ENCODE measurements at regions not wholly inside any gene's neighbourhood (a gene's known extent, or its start where the extent isn't known, plus 50 kb on each side); places are given as distances from the start of the nearest gene placed in this dataset.
"Not testable (repeated sequence)": the region's sequence is repeated elsewhere in the genome, so short reads cannot be mapped to it uniquely, and the experiment has no call there.

- H3K27me3 ChIP-seq (ENCODE audit: insufficient read depth, low read length); H3K4me3 ChIP-seq (ENCODE audit: low read length); H3K9me3 ChIP-seq (ENCODE audit: low read depth, low read length); H3K4me1 ChIP-seq (ENCODE audit: insufficient read depth, low read length): not testable (repeated sequence)
These were observed 80.7 kb downstream of the SPTSSA start for GRCh38 chr14:34381304-34381703.

DNA sequence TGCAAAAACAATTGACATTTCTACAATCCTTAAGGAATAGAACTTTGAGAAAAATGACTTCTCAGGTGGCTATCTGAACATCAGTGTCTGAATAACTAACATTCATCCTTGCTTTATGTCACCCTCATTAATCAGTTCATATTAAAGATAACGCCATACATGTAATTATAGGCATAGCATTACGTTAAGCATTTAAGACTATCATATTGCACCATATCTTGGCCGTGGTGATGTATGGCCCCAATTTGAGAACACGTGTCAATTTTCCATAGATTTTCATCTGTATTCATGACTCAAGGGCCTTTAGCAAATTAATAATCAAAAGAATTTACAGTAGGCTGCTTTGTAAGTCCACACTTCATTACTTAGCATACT is 81.6 kb downstream of the SPTSSA start:
- Histone ChIP-seq H3K27me3 (ENCODE audit: insufficient read depth, low read length) (no peaks in the 10 kb centered on the region), H3K4me1 (ENCODE audit: insufficient read depth, low read length) (no peaks in the 10 kb centered on the region), H3K4me3 (ENCODE audit: low read length) (no peak overlapping the region)

DNA sequence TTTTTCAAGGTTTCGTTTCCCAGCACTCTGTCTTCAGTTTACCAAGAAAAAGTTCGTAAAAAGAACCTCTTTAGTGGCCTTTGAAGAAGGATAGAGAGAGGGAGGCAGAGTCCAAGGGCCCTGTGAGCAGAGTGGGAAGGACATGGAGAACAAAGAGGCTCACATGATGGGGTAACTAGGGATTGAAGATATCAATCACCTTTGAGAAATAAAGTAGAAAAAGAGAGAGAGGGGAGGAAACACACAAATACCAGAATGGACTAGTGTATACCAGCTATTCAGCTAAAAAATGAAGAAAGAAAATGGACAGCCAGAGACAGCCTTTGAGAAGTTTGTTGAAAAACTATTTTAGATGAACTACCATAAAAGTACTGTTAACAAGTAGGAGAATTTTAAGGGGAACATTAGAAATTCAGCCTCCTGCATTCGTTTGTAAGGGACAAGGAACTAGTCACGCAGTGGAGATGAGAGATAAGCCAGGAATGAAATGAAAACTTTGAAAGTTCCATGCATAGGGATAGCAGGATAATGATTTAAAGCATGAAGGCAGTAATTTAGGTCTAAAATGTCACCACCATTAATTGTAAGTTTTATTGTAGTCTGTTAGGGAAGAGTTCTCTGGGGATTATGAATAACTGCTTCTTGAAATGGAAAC is 82.1 kb downstream of the SPTSSA start:
- no peaks in the 10 kb centered on the region for H3K4me1 ChIP-seq (ENCODE audit: insufficient read depth, low read length)
- H3K4me3 ChIP-seq (ENCODE audit: low read length), result no peak overlapping the region
- H3K27me3 ChIP-seq (ENCODE audit: insufficient read depth, low read length), result no peaks in the 10 kb centered on the region

More for the DNA sequence above, 81.6 kb downstream of the SPTSSA start:
- H3K9me3 ChIP-seq (ENCODE audit: low read depth, low read length), result no peaks in the 10 kb centered on the region

DNA sequence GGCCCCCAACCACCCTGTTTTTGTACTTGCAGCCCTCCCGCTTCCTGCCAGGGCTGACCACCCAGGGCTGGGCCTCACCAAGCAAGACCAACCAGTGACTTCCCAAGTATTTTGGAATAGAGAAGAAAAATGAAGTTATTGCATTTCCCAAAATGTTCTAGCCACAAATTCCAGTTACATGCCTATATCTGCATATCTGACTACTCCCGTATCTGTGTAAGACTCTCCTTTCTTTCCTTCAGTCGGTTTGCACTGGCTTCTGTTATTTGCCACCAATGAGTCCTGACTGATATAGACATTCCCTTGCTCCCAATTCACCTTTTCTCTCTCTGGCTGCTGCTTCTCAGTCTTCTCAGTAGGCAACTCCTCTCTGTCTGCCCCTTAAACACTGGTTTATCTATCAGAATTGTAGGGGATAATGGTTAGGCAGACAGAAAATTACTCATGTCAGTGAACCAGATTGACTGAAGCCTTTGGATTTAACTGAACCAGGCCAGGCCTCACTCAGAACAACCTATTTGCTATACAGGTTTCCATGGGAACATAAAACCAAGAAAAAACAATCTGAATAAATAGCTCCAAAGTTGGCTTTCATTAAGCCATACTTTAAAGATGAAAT is 85.3 kb downstream of the SPTSSA start:
- Histone ChIP-seq H3K4me1 (ENCODE audit: insufficient read depth, low read length) (peaks cover 14% of the 10 kb centered on the region), H3K9me3 (ENCODE audit: low read depth, low read length) (no peaks in the 10 kb centered on the region), H3K4me3 (ENCODE audit: low read length) (no peak overlapping the region), H3K27me3 (ENCODE audit: insufficient read depth, low read length) (no peaks in the 10 kb centered on the region)

More for the DNA sequence above, 82.1 kb downstream of the SPTSSA start:
- no peaks in the 10 kb centered on the region for H3K9me3 ChIP-seq (ENCODE audit: low read depth, low read length)

GRCh38 chr14:34374998-34375740 is 86.9 kb downstream of the SPTSSA start:
- Histone ChIP-seq H3K4me1 (ENCODE audit: insufficient read depth, low read length) (peaks cover 22% of the 10 kb centered on the region), H3K9me3 (ENCODE audit: low read depth, low read length) (no peaks in the 10 kb centered on the region), H3K27me3 (ENCODE audit: insufficient read depth, low read length) (no peaks in the 10 kb centered on the region), H3K4me3 (ENCODE audit: low read length) (no peak overlapping the region)

GRCh38 chr14:34373191-34373590 is 88.8 kb downstream of the SPTSSA start:
- Histone ChIP-seq H3K27me3 (ENCODE audit: insufficient read depth, low read length) (no peaks in the 10 kb centered on the region), H3K4me3 (ENCODE audit: low read length) (no peak overlapping the region), H3K9me3 (ENCODE audit: low read depth, low read length) (no peaks in the 10 kb centered on the region), H3K4me1 (ENCODE audit: insufficient read depth, low read length) (peaks cover 39% of the 10 kb centered on the region)

- Histone ChIP-seq H3K4me3 (ENCODE audit: low read length) (no peak overlapping the region), H3K27me3 (ENCODE audit: insufficient read depth, low read length) (no peaks in the 10 kb centered on the region), H3K4me1 (ENCODE audit: insufficient read depth, low read length) (peaks cover 43% of the 10 kb centered on the region), H3K9me3 (ENCODE audit: low read depth, low read length) (no peaks in the 10 kb centered on the region)
These were observed 89.3 kb downstream of the SPTSSA start for GRCh38 chr14:34372786-34373185.

DNA sequence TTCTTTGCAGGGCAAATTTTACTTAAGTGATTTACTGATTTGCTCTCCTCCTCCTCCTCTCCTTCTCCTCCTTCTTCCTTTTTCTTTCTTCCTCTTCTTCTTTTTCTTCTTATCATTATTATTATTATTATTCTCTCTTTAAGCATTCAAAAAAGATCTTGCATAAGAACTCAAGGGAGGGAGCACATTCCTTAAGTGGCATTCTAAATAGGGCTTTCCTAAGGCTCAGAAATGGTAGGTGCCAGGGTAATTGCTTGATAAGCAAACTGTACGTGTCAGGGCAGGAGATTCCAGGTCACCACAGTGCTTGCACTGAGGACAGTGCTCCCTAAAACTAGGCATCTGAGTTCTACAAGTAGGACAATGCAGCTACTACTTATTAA is 92.4 kb downstream of the SPTSSA start:
- Histone ChIP-seq H3K9me3 (ENCODE audit: low read depth, low read length) (no peaks in the 10 kb centered on the region), H3K4me1 (ENCODE audit: insufficient read depth, low read length) (peaks cover 54% of the 10 kb centered on the region), H3K27me3 (ENCODE audit: insufficient read depth, low read length) (no peaks in the 10 kb centered on the region), H3K4me3 (ENCODE audit: low read length) (no peak overlapping the region)

GRCh38 chr14:34368971-34369647 is 92.9 kb downstream of the SPTSSA start:
- no peaks in the 10 kb centered on the region for H3K9me3 ChIP-seq (ENCODE audit: low read depth, low read length)
- H3K4me1 ChIP-seq (ENCODE audit: insufficient read depth, low read length), result peaks cover 58% of the 10 kb centered on the region
- no peak overlapping the region for H3K4me3 ChIP-seq (ENCODE audit: low read length)
- no peaks in the 10 kb centered on the region for H3K27me3 ChIP-seq (ENCODE audit: insufficient read depth, low read length)

DNA sequence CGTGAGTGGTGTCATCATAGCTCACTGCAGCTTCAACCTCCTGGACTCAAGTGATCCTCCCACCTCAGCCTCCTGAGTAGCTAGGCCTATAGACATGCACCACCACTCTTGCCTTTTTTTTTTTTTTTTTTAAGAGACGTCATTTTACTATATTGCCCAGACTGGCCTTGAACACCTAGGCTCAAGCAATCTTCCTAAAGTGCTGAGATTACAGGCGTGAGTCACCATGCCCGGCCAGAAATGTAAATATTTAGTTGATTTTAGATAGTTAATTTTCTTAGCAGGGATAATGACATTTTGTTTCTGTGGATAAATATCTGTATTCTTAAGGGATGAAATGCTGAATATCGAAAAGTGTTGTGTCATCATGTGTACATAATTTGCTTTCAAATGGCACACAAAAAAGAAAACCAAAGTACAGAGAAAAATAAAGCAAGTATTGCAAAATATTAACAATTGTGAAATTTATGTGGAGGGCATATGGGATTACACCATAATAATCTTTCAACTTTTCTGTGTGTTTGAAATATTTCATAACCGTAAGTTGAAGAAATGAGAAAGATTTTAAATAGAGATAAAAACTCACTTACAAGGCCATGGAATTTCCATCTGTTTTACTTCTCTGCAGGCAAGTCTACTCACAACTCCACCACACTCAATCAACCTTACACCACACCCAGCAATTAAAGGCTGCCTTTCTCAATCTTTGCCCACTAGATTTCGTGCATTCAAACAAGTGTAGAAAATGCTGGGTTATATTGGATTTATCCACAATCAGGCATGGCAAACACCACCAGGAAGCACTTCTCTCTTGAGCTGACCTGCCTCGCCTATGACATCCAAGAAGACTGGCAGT is 93.7 kb downstream of the SPTSSA start:
- no peaks in the 10 kb centered on the region for H3K27me3 ChIP-seq (ENCODE audit: insufficient read depth, low read length)
- no peak overlapping the region for H3K4me3 ChIP-seq (ENCODE audit: low read length)
- H3K9me3 ChIP-seq (ENCODE audit: low read depth, low read length), result no peaks in the 10 kb centered on the region
- peaks cover 62% of the 10 kb centered on the region for H3K4me1 ChIP-seq (ENCODE audit: insufficient read depth, low read length)

DNA sequence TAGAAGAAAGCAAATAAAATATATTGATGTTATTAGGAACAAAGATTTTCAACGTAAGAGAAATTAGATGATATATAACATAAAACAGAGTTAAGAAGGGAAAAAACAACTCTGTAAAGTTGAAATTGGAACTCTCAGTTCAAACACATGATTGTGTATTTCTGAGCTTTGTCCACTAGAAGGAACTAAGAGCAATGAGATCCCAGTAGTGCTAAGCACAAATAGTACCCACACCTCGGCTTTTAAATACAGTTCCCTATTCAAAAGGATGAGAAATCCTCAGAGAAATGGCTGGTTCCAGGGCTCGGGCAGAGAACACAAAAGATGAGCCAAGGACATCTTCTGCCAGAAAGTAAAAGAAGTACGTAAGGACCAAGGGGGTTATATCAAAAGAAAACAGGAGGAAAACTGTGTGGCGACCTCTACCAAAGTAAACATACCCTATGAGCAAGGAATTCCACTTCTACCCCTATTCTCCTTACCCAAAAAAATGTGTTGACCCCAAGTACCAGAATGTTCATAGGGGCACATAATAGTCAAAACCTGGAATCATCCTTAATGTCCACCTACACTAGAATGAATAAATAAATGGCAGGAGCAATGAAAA is 96.6 kb downstream of the SPTSSA start:
- Histone ChIP-seq H3K9me3 (ENCODE audit: low read depth, low read length) (no peaks in the 10 kb centered on the region), H3K4me1 (ENCODE audit: insufficient read depth, low read length) (peaks cover 65% of the 10 kb centered on the region), H3K4me3 (ENCODE audit: low read length) (no peak overlapping the region), H3K27me3 (ENCODE audit: insufficient read depth, low read length) (no peaks in the 10 kb centered on the region)

DNA sequence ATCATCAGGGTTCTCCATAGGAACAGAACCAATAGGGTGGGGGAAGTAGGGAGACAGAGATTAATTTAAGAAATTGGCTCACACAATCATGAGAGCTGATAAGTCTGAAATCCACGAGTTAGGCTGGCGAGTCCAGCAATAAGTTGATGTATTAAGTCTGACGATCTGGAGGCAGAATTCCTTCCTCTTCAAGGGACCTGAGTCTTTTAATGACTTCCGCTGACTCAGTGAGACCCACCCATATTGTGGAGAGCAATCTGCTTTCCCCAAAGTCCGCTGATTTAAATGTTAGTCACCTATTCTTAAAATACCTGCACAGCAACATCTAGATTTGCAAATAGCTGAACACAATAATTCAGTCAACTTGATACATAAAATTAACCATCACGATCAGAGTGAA is 97.8 kb downstream of the SPTSSA start:
- H3K27me3 ChIP-seq (ENCODE audit: insufficient read depth, low read length), result no peaks in the 10 kb centered on the region
- H3K4me3 ChIP-seq (ENCODE audit: low read length), result no peak overlapping the region
- peaks cover 54% of the 10 kb centered on the region for H3K4me1 ChIP-seq (ENCODE audit: insufficient read depth, low read length)
- no peaks in the 10 kb centered on the region for H3K9me3 ChIP-seq (ENCODE audit: low read depth, low read length)

GRCh38 chr14:34363733-34364134 is 98.3 kb downstream of the SPTSSA start:
- peaks cover 49% of the 10 kb centered on the region for H3K4me1 ChIP-seq (ENCODE audit: insufficient read depth, low read length)
- H3K4me3 ChIP-seq (ENCODE audit: low read length), result no peak overlapping the region
- H3K9me3 ChIP-seq (ENCODE audit: low read depth, low read length), result no peaks in the 10 kb centered on the region
- H3K27me3 ChIP-seq (ENCODE audit: insufficient read depth, low read length), result no peaks in the 10 kb centered on the region

DNA sequence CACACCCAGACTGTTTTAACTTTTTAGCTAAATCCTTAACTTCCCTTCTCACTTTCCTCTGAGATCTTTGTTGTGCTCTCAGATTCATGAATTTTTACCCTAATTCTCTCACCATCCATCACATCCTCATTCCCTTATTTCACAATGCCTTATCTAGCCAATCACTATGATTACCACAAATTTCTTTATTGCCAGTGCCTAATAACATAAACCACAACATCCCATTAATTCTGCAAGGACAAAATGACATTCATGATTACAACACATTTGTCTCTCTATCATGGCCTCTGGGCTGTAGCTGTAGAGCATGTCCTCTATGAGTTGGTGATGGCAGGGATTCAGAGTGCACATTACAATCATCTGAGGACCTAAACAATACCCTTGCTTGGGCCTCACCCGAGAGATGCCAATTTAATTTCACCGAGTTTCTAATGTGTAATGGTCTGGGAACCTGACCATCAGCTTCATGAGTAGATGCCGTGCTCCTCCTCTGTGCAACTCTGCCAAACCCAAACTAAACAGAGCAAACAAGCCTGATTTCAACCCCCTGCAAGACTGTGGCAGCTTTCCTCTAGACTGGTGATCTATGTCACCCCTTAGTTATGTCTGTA is 99.3 kb downstream of the SPTSSA start:
- H3K27me3 ChIP-seq (ENCODE audit: insufficient read depth, low read length), result no peaks in the 10 kb centered on the region
- H3K9me3 ChIP-seq (ENCODE audit: low read depth, low read length), result no peaks in the 10 kb centered on the region
- no peak overlapping the region for H3K4me3 ChIP-seq (ENCODE audit: low read length)
- H3K4me1 ChIP-seq (ENCODE audit: insufficient read depth, low read length), result peaks cover 42% of the 10 kb centered on the region
